NT2/D1 (cell line): ENCODE measurements at regions not wholly inside any gene's neighbourhood (a gene's known extent, or its start where the extent isn't known, plus 50 kb on each side); places are given as distances from the start of the nearest gene placed in this dataset.

Source experiments
- SUZ12 ChIP-seq: IDR thresholded peaks from 2 replicates; pipeline ENCODE4 v1.6.1; 2011; ENCODE audit not compliant: insufficient read length, insufficient read depth; ENCODE audit errors: extremely low read depth
- YY1 ChIP-seq: IDR thresholded peaks from 2 replicates; pipeline ENCODE4 v1.6.1; 2011; ENCODE audit not compliant: insufficient read length, insufficient read depth
- ZNF274 ChIP-seq: IDR thresholded peaks from 2 replicates; pipeline ENCODE4 v1.6.1; 2011; ENCODE audit warnings: mild to moderate bottlenecking, low read depth, low read length

- TF ChIP-seq ZNF274 (no peak), SUZ12 (no peak), YY1 (no peak)
Observed at GRCh38 chr5:68576805-68577204, 361.2 kb downstream of the PIK3R1 start.
